CD8-positive, alpha-beta memory T cell (primary cell): ENCODE measurements at regions not wholly inside any gene's neighbourhood (a gene's known extent, or its start where the extent isn't known, plus 50 kb on each side); places are given as distances from the start of the nearest gene placed in this dataset.

Experiments
- CTCF ChIA-PET: fragments of 350-600 bp; sonication (Branson Sonifier 250); formaldehyde crosslinking; loops from one replicate; lab custom pipeline; 2021; ENCODE audit warnings: antibody characterized with exemption; lab: Charles Lee
- POLR2A ChIA-PET: fragments of 350-600 bp; sonication (Branson Sonifier 250); formaldehyde crosslinking; loops from one replicate; lab custom pipeline; 2021; ENCODE audit warnings: antibody characterized with exemption; lab: Charles Lee
- DNase-seq, 5 donors: peaks; one replicate each; pipeline versions ENCODE4 v3.0.0 to v3.0.0-alpha.2; 2020 to 2022; ENCODE audit warnings: mixed read lengths in 1 of 5
- H3K27ac ChIP-seq: one replicate; pipeline ENCODE4 v1.7.0; 2013; ENCODE audit warnings: low read depth, mild to moderate bottlenecking, low read length, moderate library complexity
- H3K27me3 ChIP-seq: 2 replicates; pipeline ENCODE4 v1.7.0; 2013; ENCODE audit warnings: low read length, mild to moderate bottlenecking; ENCODE audit not compliant: insufficient read depth, poor library complexity, severe bottlenecking
- H3K36me3 ChIP-seq: 2 replicates; pipeline ENCODE4 v1.7.0; 2013; ENCODE audit warnings: mild to moderate bottlenecking, low read length, moderate library complexity; ENCODE audit not compliant: insufficient read depth
- H3K4me1 ChIP-seq: 2 replicates; pipeline ENCODE4 v1.7.0; 2013; ENCODE audit warnings: mild to moderate bottlenecking, low read length, moderate library complexity; ENCODE audit not compliant: insufficient read depth
- H3K4me3 ChIP-seq: 2 replicates; pipeline ENCODE4 v1.7.0; 2013; ENCODE audit warnings: mild to moderate bottlenecking, low read length
- H3K9me3 ChIP-seq: 2 replicates; pipeline ENCODE4 v1.7.0; 2013; ENCODE audit warnings: mild to moderate bottlenecking, low read length
- H3K27ac Mint-ChIP-seq, 8 donors: one replicate each; pipeline ENCODE4 v1.8.0; 2020 to 2021; ENCODE audit warnings: mixed read lengths in 8 of 8, mild to moderate bottlenecking in 6 of 8, inconsistent platforms in 3 of 8, moderate library complexity in 3 of 8
- H3K27me3 Mint-ChIP-seq, 2 donors: one replicate each; pipeline ENCODE4 v1.8.0; 2020 to 2021; ENCODE audit warnings: mixed read lengths in 2 of 2, mild to moderate bottlenecking in 1 of 2, moderate library complexity in 1 of 2
- H3K36me3 Mint-ChIP-seq, 3 donors: one replicate each; pipeline ENCODE4 v1.8.0; 2020 to 2021; ENCODE audit warnings: mixed read lengths in 3 of 3, inconsistent platforms in 1 of 3, mild to moderate bottlenecking in 1 of 3
- H3K4me1 Mint-ChIP-seq, 3 donors: one replicate each; pipeline ENCODE4 v1.8.0; 2020 to 2021; ENCODE audit warnings: mixed read lengths in 3 of 3, inconsistent platforms in 1 of 3, mild to moderate bottlenecking in 1 of 3
- H3K4me3 Mint-ChIP-seq, 7 donors: one replicate each; pipeline ENCODE4 v1.8.0; 2020 to 2021; ENCODE audit warnings: mixed read lengths in 7 of 7, mild to moderate bottlenecking in 6 of 7, moderate library complexity in 4 of 7, inconsistent platforms in 2 of 7
- H3K9me3 Mint-ChIP-seq, 5 donors: one replicate each; pipeline ENCODE4 v1.8.0; 2020 to 2022; ENCODE audit warnings: mixed read lengths in 5 of 5, mild to moderate bottlenecking in 3 of 5, moderate library complexity in 2 of 5, inconsistent platforms in 1 of 5

DNA sequence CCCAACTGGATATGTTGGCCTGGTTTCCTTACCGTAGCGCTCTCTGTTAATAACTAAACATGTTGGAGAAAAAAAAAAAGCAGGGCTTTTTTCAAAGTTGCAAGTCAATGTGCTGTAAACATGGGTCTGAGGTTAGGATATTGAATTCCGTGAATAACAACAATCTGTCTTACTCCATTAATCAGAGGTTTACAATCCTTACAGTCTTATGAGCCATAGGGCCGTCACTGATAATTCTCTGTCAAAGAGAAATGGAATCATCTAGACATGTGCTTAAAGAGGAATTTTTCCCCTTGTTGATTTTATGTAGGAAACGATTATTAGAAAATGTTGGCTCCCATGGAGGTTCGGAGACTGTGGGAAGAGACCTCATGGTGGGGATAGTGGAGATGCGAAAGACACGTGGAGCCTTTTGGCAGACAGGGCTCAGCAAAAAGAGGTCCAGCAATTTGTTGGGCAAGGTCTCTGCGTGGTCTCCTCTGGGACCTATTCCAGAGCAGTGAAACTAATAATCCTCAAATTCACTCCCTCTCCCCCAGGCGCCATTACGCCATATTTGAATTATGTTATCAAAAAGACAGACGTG, 83.5 kb upstream of the CLDN14 start:
- Mint-ChIP-seq H3K27me3 (peaks cover 19 to 54% of the 10 kb centered on the region in 2 donors), H3K27ac (no peak overlapping the region), H3K4me3 (no peak overlapping the region), H3K4me1 (no peaks in the 10 kb centered on the region), H3K36me3 (no peaks in the 10 kb centered on the region), H3K9me3 (no peaks in the 10 kb centered on the region)
- Histone ChIP-seq H3K27ac (no peak overlapping the region), H3K4me3 (no peak overlapping the region), H3K36me3 (no peaks in the 10 kb centered on the region), H3K4me1 (no peaks in the 10 kb centered on the region), H3K27me3 (no peaks in the 10 kb centered on the region), H3K9me3 (no peaks in the 10 kb centered on the region)
- ChIA-PET POLR2A (no interaction called here), CTCF (no interaction called here)
- no peak for DNase-seq

DNA sequence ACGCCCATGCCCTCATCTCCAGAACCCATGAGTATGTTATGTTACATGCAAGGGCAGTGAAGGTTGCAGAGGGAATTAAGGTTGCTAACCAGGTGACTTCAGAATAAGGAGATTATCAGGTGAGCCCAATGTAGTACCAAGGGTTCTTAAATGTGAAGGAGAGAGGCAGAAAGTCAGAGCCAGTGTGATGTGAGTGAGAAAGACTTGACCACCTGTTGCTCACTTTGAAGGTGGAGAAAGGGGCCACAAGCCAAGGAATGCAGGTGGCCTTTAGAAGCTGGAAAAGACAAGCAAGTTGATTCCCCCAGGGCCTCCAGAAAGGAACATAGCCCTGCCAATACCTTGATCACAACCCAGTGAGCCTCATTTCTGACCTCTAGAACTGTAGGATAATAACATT, 84.7 kb upstream of the CLDN14 start:
- H3K27ac ChIP-seq: no peak overlapping the region
- H3K36me3 ChIP-seq: no peaks in the 10 kb centered on the region
- no peaks in the 10 kb centered on the region for H3K9me3 ChIP-seq
- no peaks in the 10 kb centered on the region for H3K36me3 Mint-ChIP-seq
- no peak for DNase-seq
- peaks cover 0 to 2% (median 0%) of the 10 kb centered on the region in 5 donors for H3K9me3 Mint-ChIP-seq
- no peak overlapping the region for H3K27ac Mint-ChIP-seq
- CTCF ChIA-PET: no interaction called here
- H3K4me1 ChIP-seq: no peaks in the 10 kb centered on the region
- H3K4me3 Mint-ChIP-seq: no peak overlapping the region
- no peaks in the 10 kb centered on the region for H3K4me1 Mint-ChIP-seq
- H3K27me3 Mint-ChIP-seq: peaks cover 21 to 50% of the 10 kb centered on the region in 2 donors
- no peaks in the 10 kb centered on the region for H3K27me3 ChIP-seq
- H3K4me3 ChIP-seq: no peak overlapping the region
- POLR2A ChIA-PET: no interaction called here

DNA sequence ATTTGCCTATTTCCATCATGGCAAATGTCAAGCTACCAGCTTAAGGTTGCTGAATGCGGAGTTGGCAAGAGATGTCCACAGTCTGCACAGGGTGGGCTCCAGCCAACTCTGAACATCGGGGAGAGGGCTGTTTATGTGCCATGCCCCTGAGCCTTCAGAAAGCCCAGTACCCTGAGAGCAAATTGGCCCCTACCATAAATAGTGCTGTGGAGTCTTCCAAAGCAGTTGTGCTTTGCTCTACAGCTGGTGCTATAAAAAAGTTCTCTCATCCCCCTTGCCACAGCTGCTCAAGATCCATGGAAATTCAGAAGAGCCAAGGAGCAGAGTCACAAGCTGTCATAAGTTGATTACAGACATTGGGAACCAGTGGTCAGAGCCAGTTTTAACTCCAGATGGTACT, 85.6 kb upstream of the CLDN14 start:
- POLR2A ChIA-PET: no interaction called here
- Histone ChIP-seq H3K27me3 (no peaks in the 10 kb centered on the region), H3K4me1 (no peaks in the 10 kb centered on the region), H3K9me3 (no peaks in the 10 kb centered on the region), H3K27ac (no peak overlapping the region), H3K36me3 (no peaks in the 10 kb centered on the region), H3K4me3 (no peak overlapping the region)
- no peaks in the 10 kb centered on the region for H3K36me3 Mint-ChIP-seq
- DNase-seq: no peak
- H3K9me3 Mint-ChIP-seq: peaks cover 0 to 2% (median 0%) of the 10 kb centered on the region in 5 donors
- H3K4me1 Mint-ChIP-seq: no peaks in the 10 kb centered on the region
- H3K27ac Mint-ChIP-seq: no peak overlapping the region
- CTCF ChIA-PET: no interaction called here
- H3K4me3 Mint-ChIP-seq: no peak overlapping the region
- peaks cover 20 to 51% of the 10 kb centered on the region in 2 donors for H3K27me3 Mint-ChIP-seq

DNA sequence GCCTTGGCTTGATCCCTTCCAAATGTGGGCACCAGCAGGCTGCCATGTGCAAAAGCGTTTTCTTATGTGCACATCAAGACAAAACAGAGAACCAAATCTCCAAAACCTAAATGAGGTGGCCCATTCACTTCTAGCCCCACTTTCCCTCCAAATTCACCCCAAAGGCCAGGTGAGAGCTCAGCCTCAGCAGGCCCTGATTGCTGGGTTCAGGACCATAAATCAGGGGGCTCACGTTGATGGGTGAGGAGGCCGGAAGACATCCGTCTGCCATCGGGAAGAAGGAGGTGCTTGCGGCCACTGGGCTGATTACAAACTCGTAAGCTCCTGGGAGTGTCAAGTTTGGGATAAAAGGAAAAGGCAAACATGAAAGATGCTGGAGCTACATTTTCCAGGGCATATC, 86.7 kb upstream of the CLDN14 start:
- no peak overlapping the region for H3K27ac Mint-ChIP-seq
- peaks cover 0 to 2% (median 0%) of the 10 kb centered on the region in 5 donors for H3K9me3 Mint-ChIP-seq
- H3K4me1 Mint-ChIP-seq: no peaks in the 10 kb centered on the region
- no peak overlapping the region for H3K27ac ChIP-seq
- CTCF ChIA-PET: no interaction called here
- no peak overlapping the region for H3K4me3 ChIP-seq
- no peak for DNase-seq
- no peaks in the 10 kb centered on the region for H3K9me3 ChIP-seq
- no peak overlapping the region for H3K4me3 Mint-ChIP-seq
- POLR2A ChIA-PET: no interaction called here
- peaks cover 3% of the 10 kb centered on the region for H3K27me3 ChIP-seq
- H3K27me3 Mint-ChIP-seq: peaks cover 17 to 51% of the 10 kb centered on the region in 2 donors
- H3K36me3 Mint-ChIP-seq: no peaks in the 10 kb centered on the region
- no peaks in the 10 kb centered on the region for H3K36me3 ChIP-seq
- H3K4me1 ChIP-seq: no peaks in the 10 kb centered on the region

DNA sequence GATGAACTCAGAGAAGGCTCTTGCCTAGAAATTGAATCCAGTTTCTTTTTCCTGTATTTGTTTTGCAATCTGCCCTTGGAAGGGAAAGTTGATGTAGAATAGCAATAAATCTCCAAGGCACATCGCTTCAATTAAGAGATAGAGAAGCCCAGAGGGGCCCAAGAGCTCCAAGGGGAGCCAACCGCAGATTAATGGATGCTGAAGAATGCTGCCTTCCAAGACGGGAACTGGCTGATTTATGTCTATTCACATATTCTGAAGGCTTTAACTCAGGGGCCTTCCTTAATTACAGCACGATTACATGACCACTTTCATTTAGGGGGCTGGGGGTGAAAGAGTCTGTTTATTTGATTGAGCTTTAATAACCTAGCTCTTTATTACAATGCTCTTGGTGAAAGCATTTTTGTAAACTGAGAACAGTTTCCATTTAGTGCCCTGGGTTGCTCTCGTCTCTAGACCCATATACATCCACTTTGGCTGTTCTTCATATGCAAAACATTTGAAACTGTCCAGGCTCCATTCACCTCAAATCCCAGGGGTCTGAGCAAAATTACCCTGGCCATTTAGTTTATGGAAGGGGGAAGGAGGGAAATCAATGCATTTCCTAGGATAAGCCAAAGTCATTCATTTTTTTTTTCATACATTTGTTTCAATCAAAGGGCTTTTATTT, 87.4 kb upstream of the CLDN14 start:
- ChIA-PET CTCF (no interaction called here), POLR2A (no interaction called here)
- Histone ChIP-seq H3K9me3 (no peaks in the 10 kb centered on the region), H3K4me1 (no peaks in the 10 kb centered on the region), H3K27ac (no peak overlapping the region), H3K4me3 (no peak overlapping the region), H3K27me3 (peaks cover 3% of the 10 kb centered on the region), H3K36me3 (no peaks in the 10 kb centered on the region)
- Mint-ChIP-seq H3K27ac (no peak overlapping the region), H3K4me1 (no peaks in the 10 kb centered on the region), H3K27me3 (peaks cover 17 to 50% of the 10 kb centered on the region in 2 donors), H3K36me3 (no peaks in the 10 kb centered on the region), H3K4me3 (no peak overlapping the region), H3K9me3 (peaks cover 0 to 2% (median 0%) of the 10 kb centered on the region in 5 donors)
- DNase-seq: no peak

DNA sequence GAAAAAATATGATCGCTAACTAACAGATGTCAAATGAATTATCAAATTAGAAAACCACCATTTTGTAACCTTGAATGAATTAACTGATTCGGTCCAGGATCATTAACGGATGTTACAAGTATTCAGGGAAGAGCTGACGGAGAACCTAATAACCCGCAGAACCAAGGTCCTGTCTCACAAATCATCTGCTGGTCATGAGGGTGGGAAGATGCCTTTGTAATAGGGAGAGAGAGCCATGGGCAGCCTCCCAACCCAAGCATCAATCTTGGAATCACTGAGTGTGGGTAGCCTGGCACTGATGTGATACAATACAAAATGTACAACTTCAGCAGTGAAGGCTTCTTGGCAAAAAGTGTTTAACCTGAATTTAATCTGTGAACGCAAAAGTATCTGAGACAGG, 89.6 kb upstream of the CLDN14 start:
- Mint-ChIP-seq H3K9me3 (peaks cover 0 to 2% (median 0%) of the 10 kb centered on the region in 5 donors), H3K4me3 (no peak overlapping the region), H3K4me1 (no peaks in the 10 kb centered on the region), H3K27ac (no peak overlapping the region), H3K27me3 (peaks cover 8 to 32% of the 10 kb centered on the region in 2 donors), H3K36me3 (no peaks in the 10 kb centered on the region)
- ChIA-PET CTCF (no interaction called here), POLR2A (no interaction called here)
- no peaks in the 10 kb centered on the region for H3K36me3 ChIP-seq
- H3K27me3 ChIP-seq: peaks cover 3% of the 10 kb centered on the region
- H3K4me1 ChIP-seq: no peaks in the 10 kb centered on the region
- no peak overlapping the region for H3K4me3 ChIP-seq
- H3K27ac ChIP-seq: no peak overlapping the region
- H3K9me3 ChIP-seq: no peaks in the 10 kb centered on the region
- no peak for DNase-seq

DNA sequence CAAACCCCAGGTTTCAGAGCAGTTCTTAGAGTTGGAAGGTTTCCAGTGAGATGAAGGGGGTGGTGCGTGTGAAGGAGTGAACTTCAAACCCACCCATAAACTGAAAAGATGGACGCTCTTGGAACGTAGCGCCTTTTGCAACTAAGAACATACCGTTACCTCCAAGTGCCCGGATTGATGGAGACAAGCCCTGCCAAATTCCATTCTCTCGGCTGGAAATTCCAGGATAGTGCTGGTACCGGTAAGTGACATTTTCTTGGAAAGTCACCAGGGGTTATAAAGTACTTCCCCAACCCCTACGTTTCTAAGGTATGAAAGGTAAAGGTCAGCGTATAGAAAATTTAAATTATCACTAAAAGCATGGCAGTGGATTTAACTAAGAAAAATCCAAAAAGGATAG, 91.6 kb upstream of the CLDN14 start:
- Histone ChIP-seq H3K4me3 (no peak overlapping the region), H3K9me3 (no peaks in the 10 kb centered on the region), H3K27me3 (peaks cover 3% of the 10 kb centered on the region), H3K27ac (no peak overlapping the region), H3K36me3 (no peaks in the 10 kb centered on the region), H3K4me1 (no peaks in the 10 kb centered on the region)
- CTCF ChIA-PET: no interaction called here
- no peaks in the 10 kb centered on the region for H3K4me1 Mint-ChIP-seq
- H3K4me3 Mint-ChIP-seq: no peak overlapping the region
- POLR2A ChIA-PET: no interaction called here
- H3K36me3 Mint-ChIP-seq: no peaks in the 10 kb centered on the region
- peaks cover 8 to 26% of the 10 kb centered on the region in 2 donors for H3K27me3 Mint-ChIP-seq
- DNase-seq: no peak
- H3K27ac Mint-ChIP-seq: no peak overlapping the region
- H3K9me3 Mint-ChIP-seq: peaks cover 0 to 2% (median 0%) of the 10 kb centered on the region in 5 donors

DNA sequence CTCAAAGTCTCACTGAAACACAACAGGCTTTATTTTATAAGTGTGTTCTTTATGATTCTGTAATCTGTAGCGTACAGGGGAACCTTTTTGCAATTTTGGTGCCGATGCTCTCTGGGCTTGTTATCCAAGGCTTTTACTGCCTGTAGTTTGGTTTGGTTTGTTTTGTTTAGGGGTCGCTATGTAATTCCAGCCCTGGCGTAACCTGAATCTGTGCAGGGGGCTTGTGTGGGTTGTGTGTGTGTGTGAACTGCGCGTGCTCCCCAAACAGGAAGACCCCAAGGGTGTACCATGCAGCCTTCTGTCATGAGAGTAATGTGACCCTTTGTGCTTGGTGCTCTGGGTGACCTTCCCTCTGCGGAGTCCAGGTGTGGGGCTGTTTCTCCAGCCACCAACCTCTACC, 92.1 kb upstream of the CLDN14 start:
- peaks cover 8 to 24% of the 10 kb centered on the region in 2 donors for H3K27me3 Mint-ChIP-seq
- Histone ChIP-seq H3K4me1 (no peaks in the 10 kb centered on the region), H3K27ac (no peak overlapping the region), H3K27me3 (peaks cover 3% of the 10 kb centered on the region), H3K4me3 (no peak overlapping the region), H3K36me3 (no peaks in the 10 kb centered on the region), H3K9me3 (no peaks in the 10 kb centered on the region)
- CTCF ChIA-PET: no interaction called here
- no peak overlapping the region for H3K4me3 Mint-ChIP-seq
- peaks cover 0 to 2% (median 0%) of the 10 kb centered on the region in 5 donors for H3K9me3 Mint-ChIP-seq
- H3K36me3 Mint-ChIP-seq: no peaks in the 10 kb centered on the region
- no peaks in the 10 kb centered on the region for H3K4me1 Mint-ChIP-seq
- POLR2A ChIA-PET: no interaction called here
- no peak overlapping the region for H3K27ac Mint-ChIP-seq
- DNase-seq: no peak
